GF-D8 (cell line): ENCODE measurements at regions not wholly inside any gene's neighbourhood (a gene's known extent, or its start where the extent isn't known, plus 50 kb on each side); places are given as distances from the start of the nearest gene placed in this dataset.

Experiments used
- DNase-seq: peaks from one replicate; lab custom pipeline; 2025; lab: John Stamatoyannopoulos, UW

DNA sequence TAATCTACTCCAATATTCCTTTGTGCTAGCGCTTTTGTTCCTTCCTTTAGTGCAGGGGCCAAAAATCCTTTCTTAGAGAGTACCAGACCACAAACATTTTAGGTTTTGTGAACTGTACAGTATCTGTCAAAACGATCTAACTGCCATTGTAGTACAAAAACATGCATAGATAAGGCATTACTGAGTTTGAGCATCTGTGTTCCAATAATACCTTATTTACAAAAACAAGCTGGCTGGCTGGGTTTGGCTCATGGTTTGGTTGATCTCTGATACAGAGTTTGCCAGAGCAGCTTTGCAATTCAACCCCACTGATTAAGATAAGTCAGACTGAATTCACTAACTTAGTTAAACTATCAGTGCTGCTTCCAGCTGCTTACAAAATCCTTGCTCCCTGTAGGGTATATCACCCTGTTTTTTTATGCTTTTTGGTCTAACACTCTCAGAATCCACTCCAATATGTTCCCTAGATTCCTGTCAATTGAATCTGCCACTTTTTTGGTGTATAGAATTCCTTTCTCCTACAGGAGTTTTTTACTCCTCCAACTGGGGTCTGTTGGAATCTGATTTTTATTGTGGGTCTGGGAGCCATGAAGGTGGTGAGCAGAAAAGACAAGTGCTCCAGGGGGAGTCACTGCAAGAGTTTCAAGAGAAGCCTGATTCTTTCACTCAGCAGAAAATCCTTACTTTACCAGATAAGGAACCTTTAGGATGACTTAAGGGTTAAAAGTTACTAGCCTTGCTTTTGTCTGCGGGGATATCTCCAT, 1399.4 kb downstream of the EFNB2 start:
- no peak for DNase-seq

DNA sequence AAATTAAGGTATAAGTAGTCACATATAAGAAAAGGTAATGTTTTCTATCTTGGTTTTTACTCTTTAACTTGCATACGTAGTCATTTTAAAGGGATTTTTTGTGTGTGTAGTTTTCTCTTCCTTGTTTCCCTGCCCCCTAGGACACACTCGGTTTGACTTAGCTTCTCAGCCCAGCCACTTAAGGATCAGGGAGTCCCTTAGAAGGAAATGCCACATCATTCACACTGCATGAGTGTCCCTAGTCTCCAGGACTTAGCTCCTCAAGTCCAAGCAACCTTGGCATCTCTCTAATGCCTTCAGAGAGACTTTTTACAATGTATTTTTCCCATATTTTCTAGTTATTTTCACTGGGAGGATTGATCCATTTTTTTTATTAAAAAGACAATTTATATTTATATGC, 1407.7 kb downstream of the EFNB2 start:
- no peak for DNase-seq

DNA sequence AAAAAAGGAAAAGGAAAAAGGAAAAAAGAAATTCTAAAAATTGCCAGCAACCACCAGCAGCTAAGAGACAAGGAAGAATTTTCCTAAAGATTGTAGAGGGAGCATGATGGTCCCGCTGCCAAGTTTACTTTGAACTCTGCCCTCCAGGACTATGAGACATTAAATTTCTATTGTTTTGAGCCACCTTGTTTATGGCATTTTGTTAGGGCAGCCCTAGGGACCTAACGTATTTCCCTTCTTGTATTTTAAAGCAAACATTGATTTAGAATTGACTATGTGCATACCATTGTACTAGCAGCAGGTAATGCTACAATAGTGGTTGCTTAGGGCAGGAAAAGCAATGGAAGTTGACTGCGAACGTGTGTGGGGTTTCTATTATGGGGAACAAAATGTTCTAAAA, 1414.2 kb downstream of the EFNB2 start:
- DNase-seq, result no peak

DNA sequence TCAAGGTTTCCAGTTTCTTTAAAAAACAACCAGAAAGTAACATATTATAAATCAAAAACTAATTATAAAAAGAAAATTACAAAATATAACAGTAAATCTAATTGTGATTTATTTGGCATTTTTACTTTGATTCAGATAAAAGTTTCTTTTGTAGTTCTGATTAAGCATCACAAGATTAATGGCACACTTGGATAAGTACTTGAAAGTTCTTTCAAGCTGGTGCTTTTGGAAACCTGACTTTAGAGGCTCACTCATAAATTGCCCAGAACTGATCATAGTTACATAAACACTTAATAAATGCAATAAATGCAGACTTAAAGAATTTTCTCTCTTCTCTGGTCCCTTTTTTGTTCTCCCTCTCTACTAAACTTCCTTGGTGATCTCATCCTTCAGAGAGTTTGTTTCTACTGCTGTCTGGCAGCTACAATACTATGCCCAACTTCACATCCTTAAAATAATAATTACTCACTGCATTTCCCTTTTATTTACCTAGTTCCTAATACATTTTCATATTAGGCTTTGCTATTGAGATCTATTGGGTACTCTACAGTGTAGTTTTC, 1417.0 kb downstream of the EFNB2 start:
- no peak for DNase-seq

DNA sequence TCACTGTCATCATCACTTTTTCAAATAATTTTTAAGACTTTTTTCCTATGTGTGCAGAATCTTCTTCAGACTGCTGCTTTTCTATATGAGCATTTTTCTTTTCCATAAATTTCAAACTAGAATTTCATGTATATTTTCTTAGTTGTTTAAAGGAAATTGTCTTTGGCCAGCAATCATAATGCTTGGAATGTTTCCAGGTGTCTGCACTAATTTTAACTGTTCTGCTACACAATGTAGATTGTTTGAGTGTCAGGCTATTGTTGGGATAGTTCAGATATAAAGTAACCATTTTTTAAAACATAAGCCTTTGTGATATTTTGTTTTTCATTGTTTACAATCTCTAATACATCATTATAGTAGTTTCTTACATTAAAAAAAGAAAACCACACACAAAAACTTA, 1418.5 kb downstream of the EFNB2 start:
- no peak for DNase-seq

DNA sequence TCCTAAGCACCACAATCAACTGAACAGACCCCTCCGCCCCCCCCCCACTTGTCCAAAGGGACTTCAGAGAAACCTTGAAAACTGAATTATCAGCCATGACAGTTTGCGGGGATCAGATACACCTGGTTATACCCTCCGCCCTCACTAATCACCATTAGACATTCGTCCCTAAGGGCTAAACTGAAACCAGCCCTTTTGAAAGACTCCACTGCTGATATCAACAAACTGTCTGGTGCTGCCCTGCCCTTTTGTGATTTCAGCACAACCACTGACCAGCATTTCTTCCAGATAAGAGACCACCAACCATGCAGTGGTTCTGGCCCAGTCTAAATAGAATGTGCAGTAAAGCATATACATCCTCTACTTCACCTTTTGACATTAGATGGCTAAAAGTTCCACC, 1422.9 kb downstream of the EFNB2 start:
- no peak for DNase-seq

DNA sequence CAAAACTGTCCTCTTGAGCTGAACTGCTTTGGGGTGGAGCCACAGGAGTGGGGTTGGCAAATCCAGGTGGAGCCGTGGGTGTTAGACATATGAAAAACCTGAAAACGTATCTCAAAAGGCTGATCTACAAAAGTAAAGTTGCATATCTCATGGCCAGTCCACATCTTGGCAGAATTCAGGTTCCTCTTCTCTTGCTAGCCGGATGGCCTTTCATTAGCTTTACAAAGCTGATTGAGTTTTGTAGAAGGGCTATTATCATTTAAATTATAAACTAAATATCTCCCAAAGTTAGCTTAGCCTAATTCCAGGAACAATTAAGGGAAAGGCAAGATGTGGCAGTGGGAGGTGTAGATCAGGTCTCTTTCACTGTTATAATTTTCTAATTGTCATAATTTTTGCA, 1427.7 kb downstream of the EFNB2 start:
- no peak for DNase-seq

DNA sequence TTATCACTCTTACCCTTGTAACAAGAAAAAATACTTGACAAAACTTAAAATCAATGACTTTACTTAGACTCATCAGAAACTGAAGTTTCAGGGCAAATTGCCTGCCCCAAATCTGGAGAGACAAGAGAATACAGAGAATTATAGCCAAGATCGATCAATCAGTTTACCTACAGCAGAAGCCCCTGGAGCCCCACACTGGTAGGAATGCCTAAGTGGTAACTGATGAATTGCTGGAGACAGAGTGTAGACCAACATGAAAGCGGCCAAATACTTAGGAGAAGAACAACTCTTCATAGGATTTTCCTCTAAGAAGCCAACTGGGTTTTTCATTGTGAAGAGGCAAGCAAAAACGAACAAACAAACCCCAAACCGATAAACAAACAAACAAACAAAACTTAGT, 1430.0 kb downstream of the EFNB2 start:
- DNase-seq, result no peak

DNA sequence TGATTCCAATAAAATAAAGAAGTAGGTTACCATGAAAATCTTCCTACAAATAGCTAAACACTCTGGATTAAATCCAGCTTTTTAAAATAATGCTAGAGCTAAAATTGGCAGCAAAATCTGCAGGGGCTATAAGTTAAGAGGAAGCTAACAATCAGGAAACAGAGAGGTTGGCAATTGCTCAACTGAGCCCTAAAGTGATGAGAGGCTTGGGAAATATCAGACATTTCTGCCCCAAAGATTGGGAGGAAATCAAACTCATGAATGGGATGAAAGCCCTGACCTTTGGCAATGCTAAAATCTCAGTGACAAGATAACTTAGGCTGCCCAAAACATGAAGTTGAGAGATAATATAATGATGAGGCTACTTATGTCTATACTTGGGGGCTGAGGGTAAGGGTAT, 1437.9 kb downstream of the EFNB2 start:
- no peak for DNase-seq

DNA sequence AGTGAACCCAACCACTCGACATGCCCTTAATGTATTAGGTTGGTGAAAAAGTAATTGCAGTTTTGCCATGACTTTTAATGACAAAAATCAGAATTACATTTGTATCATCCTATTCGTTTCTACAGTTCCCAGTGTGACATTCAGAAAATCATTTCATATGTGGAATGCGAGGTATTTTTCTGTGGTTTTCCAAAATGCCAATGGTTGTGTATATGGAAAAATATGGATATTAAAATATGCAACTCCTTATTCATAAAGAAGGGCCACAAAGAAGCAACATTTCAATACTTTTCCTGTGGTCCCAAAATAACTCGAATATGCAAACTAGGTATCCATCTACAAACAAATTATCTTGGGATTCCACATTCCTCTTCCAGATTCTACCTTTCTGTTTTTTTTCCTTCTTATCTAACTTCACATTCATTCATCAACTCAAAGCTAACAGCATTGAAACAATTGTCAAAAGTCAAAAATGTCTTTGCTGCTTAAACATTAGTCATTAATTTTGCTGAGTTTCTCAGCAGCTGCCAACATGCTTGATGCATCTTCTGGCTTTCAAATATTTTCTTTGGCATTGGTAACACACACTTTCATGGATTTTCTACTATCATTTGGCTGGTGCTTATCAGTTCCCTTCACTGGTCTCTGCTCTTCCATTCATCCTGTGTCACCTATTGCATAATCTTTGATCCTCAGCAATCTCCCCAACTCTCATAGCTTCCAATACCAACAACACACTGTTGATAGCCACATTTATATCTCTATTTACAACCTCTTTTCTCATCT, 1445.4 kb downstream of the EFNB2 start:
- no peak for DNase-seq

DNA sequence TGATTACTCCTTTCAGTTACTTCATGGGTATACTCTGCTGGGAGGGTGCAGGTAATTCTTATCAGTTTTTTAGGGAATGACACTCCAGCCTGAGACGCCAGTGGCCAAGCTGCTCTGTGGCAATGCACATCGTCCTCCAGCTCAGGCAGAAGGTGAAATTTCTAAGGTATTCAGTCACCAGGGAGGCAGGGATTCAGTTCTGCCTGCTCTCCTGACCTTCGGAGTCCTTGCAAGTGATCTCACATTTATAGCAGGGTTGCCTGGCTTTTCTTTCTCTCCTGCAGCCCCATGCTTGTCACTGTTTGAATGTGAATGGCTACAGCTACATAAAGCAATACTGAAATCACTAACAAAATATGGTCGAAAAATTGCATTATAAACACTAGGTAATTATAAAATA, 1447.5 kb downstream of the EFNB2 start:
- DNase-seq, result no peak

DNA sequence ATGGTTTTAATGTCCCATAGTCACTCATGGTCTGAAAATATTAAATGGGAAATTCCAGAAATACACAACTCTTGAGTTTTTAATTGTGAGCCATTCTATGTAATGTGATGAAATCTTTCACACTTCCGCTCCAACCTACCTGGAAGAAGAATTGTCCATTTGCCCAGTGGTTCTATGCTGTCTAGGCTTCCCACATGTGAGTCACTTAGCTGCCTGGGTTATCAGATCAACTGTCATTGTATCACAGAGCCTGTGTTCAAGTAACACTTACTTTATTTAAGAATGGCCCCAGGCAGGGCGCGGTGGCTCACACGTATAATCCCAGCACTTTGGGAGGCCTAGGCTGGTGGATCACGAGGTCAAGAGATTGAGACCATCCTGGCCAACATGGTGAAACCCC, 1450.5 kb downstream of the EFNB2 start:
- DNase-seq, result no peak

DNA sequence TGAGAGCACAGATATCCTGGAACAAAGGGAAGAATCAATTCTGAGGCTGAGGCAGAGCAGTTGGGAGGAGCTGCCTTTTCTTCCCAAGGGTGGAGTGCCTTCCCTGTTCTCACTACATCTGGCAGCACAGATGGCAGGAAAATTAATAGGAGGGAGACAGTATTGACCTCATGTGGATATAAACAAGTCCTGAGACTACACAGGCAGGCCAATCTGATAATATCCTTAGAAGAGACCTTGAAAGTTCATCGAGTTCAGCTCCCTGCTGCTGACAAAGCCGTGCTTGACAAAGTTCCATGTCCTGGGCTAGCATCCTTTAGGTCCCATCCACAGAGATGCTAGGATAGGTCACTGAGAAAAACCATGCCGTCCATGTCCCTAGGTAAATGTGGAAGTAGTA, 1451.5 kb downstream of the EFNB2 start:
- DNase-seq, result no peak

DNA sequence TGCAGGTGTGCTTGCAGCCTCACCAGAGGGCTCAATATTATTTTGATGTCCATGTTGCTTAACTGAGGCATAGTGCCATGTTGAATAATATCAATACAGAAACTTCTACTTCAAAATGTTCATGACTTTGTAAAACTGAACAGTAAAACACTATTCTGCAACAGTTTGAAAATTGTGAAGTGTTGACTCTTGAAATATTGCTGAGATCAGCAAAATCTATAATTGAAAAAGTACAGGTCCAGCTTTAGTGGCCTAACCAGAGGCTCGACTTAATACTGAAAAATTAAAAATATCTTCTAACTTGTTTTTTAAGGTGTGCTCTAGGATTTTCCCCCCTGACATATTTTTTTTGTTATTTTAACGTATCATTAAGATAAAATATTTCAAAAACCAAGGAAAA, 1460.7 kb downstream of the EFNB2 start:
- DNase-seq, result no peak

DNA sequence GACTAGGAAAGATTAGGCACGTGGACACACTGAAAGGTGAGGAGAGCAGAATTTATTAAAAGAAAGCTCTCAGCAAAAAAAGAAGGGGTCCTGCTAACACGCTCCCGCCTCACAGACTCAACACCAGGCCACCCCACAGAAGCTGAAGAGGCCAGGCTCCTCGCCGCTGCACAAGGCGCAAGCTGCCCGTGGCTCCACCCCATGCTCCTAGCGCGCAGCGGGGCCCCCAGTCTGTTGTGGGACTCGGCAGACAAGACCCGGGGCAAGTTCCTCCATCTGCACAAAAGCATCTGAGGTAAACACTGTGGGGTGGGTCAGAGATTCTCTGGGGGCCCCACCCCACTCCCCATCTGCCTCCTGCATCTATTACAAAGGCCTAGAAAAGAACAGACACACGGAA, 1462.4 kb downstream of the EFNB2 start:
- no peak for DNase-seq

DNA sequence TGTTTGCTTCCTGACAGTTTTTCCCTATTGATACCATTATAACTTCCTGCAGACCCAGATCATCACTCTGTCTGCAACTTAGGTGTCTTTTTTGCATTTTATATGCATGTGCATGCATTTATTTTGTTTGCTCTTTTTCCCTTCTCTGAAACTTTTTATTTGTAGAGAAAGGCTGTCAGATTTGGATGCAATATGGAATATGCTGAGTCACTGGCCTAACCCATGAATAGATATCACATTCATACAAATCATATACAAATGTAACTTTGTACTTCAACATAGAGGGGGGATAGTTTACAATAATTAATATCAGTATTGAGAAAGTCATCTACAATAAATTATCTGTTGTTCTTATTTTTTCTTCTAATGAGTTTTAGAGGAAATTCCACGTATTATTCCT, 1465.0 kb downstream of the EFNB2 start:
- no peak for DNase-seq

DNA sequence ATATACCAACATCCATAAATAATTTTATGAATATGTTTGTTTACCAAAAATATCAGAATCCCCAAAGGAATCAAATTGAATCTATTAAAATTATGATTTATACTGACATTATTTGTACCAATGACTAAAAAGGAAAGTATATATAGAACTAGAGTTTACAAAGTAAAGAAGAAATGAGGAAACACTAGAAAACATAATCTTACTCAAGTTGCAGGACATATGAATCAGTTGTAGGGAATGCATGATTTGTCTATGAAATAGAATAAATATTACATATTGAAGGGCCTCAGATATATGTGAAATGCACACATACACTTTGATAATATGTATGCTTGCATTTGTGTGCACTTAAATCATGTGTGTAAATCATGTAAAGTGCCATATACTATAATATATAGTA, 1466.4 kb downstream of the EFNB2 start:
- DNase-seq, result no peak

DNA sequence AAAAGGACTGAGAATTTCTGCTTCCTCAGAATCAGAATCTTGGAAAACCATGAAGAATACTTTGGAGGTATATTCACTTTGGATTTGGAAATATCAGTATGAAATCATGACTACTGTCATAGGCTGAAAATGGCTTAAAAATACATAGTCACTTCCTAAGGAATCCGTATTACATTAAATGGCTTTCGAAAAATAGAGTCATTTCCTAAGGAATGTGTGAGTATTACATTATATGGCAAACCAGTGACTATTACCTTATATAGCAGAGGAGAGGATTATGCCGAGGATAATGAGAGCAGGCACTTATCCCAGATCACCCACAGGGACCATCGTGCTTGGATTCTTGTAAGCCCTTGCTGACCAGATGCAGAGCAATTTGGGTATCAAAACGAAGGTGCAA, 1471.8 kb downstream of the EFNB2 start:
- no peak for DNase-seq

DNA sequence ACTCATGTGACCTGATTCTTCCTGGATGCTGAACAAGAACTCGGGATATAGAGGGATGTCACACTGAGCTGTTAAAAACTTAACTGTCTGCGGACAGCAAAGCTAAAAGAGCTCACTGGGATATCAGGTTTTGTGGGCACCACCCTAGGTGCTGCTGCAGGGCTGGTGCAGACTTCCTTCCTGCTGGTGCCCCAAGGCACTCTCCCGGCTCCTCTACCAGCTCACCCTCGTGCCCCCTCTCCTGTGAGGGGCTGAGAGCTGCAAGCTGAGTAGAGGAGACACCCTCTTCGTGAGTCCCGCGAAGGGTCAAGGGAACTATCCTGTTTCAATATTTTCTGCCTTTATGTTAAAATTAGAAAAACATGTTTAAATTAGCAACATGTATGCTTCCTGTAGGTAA, 1475.7 kb downstream of the EFNB2 start:
- DNase-seq, result no peak

DNA sequence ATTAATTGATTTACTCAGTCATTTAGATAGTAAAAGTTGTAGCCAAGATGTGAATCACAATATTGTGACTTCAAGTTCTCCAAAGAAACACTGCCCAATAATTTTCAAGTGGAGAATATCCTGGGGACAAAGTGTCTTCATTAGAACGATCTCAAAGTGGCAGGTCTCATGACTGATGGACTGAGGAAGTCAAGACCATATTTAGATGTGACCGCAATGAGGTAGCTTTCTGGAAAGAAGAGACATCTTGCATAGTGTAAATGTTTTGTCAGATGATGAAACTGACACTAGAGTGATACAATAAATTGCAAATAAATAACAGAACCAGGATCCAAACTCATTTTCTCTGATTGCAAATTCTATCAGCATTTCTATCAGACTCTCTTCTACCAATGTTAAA, 1476.9 kb downstream of the EFNB2 start:
- no peak for DNase-seq

DNA sequence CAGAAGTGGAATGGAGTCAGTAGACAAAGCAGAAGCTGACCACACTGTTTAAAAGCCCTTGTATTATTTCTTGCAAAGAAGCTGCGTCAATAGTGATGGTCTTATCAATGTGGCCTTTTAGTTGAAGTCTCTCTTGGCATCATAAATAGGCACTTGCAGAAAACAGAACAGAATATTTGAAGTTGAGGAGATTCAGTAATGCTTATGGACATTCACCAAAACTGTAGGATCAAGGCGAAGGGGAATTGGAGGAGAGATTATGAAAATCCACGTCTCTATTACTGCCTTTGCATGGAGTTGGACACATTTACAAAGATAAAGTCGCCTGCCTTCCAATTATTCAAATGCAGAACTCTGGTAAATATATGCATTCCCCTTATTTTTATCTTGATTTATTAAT, 1482.8 kb downstream of the EFNB2 start:
- no peak for DNase-seq

DNA sequence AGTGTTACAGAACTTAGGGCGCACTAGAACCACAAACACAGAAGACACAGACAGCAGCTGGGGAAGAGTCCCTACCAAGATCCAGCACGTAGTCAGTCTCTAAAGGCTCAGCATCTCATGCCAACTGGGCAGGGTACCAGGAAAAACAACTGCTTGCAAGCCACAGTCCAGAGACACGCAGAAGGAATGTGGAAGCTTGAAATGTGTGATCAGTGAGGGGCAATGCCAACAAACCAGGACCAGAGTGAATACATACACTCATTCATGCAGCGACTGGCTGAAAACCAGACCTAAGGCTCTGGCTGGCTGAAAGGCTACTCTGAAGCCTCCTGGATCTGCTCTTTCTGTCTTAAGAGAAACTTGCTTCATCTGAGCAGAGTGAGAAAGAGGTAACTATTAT, 1484.8 kb downstream of the EFNB2 start:
- no peak for DNase-seq

DNA sequence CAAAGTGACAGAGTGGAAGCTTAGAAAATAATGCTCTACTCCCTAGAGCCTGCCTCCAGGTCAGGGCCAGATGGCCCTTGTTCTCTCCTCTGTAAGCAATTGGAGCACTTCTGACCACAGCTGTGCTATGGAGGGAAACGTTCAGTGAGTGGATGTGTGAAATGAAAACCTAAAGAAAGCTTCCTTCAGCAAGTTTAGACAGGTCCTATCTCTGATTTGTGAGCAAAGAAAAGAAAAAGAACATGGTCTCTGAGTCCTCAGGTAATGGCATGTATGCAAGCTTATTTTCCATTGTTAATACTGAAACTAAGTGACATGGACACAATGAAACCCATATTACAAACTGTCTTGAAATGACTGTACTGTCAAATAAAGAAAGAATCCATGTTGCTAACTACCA, 1486.8 kb downstream of the EFNB2 start:
- DNase-seq, result no peak
